SKM-1 treated with dmso at 0.1 percent for 144 hours (cell line): ENCODE measurements at regions not wholly inside any gene's neighbourhood (a gene's known extent, or its start where the extent isn't known, plus 50 kb on each side); places are given as distances from the start of the nearest gene placed in this dataset.

Source experiments
- DNase-seq: peaks from one replicate; lab custom pipeline; 2025; ENCODE audit not compliant: unreplicated experiment; lab: John Stamatoyannopoulos, UW

GRCh38 chr2:17084877-17085276, 419.2 kb upstream of the CYRIA start:
- DNase-seq: no peak

- no peak for DNase-seq
These were observed 418.3 kb upstream of the CYRIA start for GRCh38 chr2:17083902-17084301.

- DNase-seq: no peak
These were observed 413.6 kb upstream of the CYRIA start for GRCh38 chr2:17079262-17079661.

GRCh38 chr2:17076533-17076932, 410.9 kb upstream of the CYRIA start:
- DNase-seq: no peak

- no peak for DNase-seq
These were observed 405.1 kb upstream of the CYRIA start for GRCh38 chr2:17070711-17071110.

GRCh38 chr2:17069564-17069963, 403.9 kb upstream of the CYRIA start:
- DNase-seq: no peak

GRCh38 chr2:17068021-17068420, 402.4 kb upstream of the CYRIA start:
- DNase-seq: no peak

- no peak for DNase-seq
These were observed 399.9 kb upstream of the CYRIA start for GRCh38 chr2:17065536-17065935.

- DNase-seq: no peak
These were observed 395.4 kb upstream of the CYRIA start for GRCh38 chr2:17061028-17061427.

- DNase-seq: no peak
These were observed 393.8 kb upstream of the CYRIA start for GRCh38 chr2:17059458-17059857.

- DNase-seq: no peak
These were observed 393.3 kb upstream of the CYRIA start for GRCh38 chr2:17058772-17059402.

GRCh38 chr2:17057109-17058017, 391.7 kb upstream of the CYRIA start:
- no peak for DNase-seq

- DNase-seq: no peak
These were observed 390.6 kb upstream of the CYRIA start for GRCh38 chr2:17056236-17056635.

GRCh38 chr2:17052001-17052400, 386.4 kb upstream of the CYRIA start:
- DNase-seq: no peak

- no peak for DNase-seq
These were observed 385.9 kb upstream of the CYRIA start for GRCh38 chr2:17051538-17051937.

- no peak for DNase-seq
These were observed 377.5 kb upstream of the CYRIA start for GRCh38 chr2:17043173-17043572.

GRCh38 chr2:17036361-17036760, 370.7 kb upstream of the CYRIA start:
- no peak for DNase-seq

GRCh38 chr2:17035010-17035409, 369.4 kb upstream of the CYRIA start:
- no peak for DNase-seq

- no peak for DNase-seq
These were observed 364.4 kb upstream of the CYRIA start for GRCh38 chr2:17030047-17030446.

- no peak for DNase-seq
These were observed 346.7 kb upstream of the CYRIA start for GRCh38 chr2:17012297-17012696.

- DNase-seq: no peak
These were observed 344.5 kb upstream of the CYRIA start for GRCh38 chr2:17010104-17010503.

GRCh38 chr2:17000184-17000482, 334.5 kb upstream of the CYRIA start:
- DNase-seq: no peak
